Suprapubic skin (tissue), 4 donors: ENCODE measurements at regions not wholly inside any gene's neighbourhood (a gene's known extent, or its start where the extent isn't known, plus 50 kb on each side); places are given as distances from the start of the nearest gene placed in this dataset.
"Not testable (repeated sequence)": the region's sequence is repeated elsewhere in the genome, so short reads cannot be mapped to it uniquely, and the experiment has no call there.

Experiments used
- DNase-seq, 2 donors: peaks; one replicate each; pipeline ENCODE4 v3.0.0-alpha.2; 2019; ENCODE audit warnings: low spot score in 2 of 2
- H3K27ac ChIP-seq: fragments of 200-600 bp; sonication (generic); one replicate; pipeline ENCODE4 v1.5.1; 2019
- H3K27me3 ChIP-seq: fragments of 200-600 bp; sonication (generic); one replicate; pipeline ENCODE4 v1.5.1; 2019
- H3K36me3 ChIP-seq: fragments of 200-600 bp; sonication (generic); one replicate; pipeline ENCODE4 v1.5.1; 2019
- H3K4me1 ChIP-seq: fragments of 200-600 bp; sonication (generic); one replicate; pipeline ENCODE4 v1.5.1; 2019
- H3K4me3 ChIP-seq: fragments of 200-600 bp; sonication (generic); one replicate; pipeline ENCODE4 v1.5.1; 2019; ENCODE audit warnings: mild to moderate bottlenecking
- H3K9me3 ChIP-seq: fragments of 200-600 bp; sonication (generic); one replicate; pipeline ENCODE4 v1.5.1; 2019
- EP300 ChIP-seq: sonication (generic); formaldehyde crosslinking; IDR thresholded peaks from one replicate; pipeline ENCODE4 v1.6.1; 2017; ENCODE audit warnings: antibody characterized with exemption
- POLR2A ChIP-seq, 2 donors: fragments of 450-650 bp; IDR thresholded peaks; one replicate each; pipeline ENCODE4 v1.6.1; 2017; ENCODE audit warnings: antibody characterized with exemption in 2 of 2, mild to moderate bottlenecking in 2 of 2, moderate library complexity in 2 of 2
- POLR2AphosphoS5 ChIP-seq, 3 donors: sonication (generic); formaldehyde crosslinking; IDR thresholded peaks; one replicate each; pipeline ENCODE4 v1.6.1; 2017; ENCODE audit warnings: antibody characterized with exemption in 3 of 3
- WGBS: methylation state at CpG from one replicate; pipeline ENCODE4 v1.1.5; 2018; 5-methylcytosine and 5-hydroxymethylcytosine counted together
- TF ChIP-seq, protein P1 (sequence below), 2 donors: fragments of 200-600 bp in 1 of 2; fragments of 450-650 bp in 1 of 2; sonication (generic) in 1 of 2; IDR thresholded peaks; one replicate each; pipeline ENCODE4 v1.5.1; 2016 to 2019; ENCODE audit warnings: antibody characterized with exemption in 2 of 2, mild to moderate bottlenecking in 1 of 2, moderate library complexity in 1 of 2

DNA sequence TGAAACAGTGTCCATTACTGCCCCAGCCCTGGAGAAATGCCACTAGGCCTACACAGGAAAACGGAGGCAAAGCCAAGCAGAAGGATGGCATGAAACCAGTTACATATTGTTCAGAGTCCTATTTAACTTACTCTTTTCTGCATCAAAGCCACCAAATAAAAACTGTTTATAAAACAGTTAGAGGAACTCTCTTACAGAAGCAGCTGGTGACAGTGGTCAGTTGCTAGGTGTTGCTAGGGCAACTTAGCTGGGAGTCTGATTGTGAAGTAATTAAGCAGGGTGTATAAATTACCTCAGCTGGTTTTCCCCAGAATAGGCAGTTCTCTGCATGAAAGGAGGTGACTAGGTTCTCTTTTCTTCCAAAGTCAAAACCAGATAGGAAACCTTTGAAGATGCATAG lies 115.6 kb upstream of the ZBED5 start:
- Histone ChIP-seq H3K4me1 (peaks cover 5% of the 10 kb centered on the region), H3K27ac (no peak overlapping the region), H3K27me3 (no peaks in the 10 kb centered on the region), H3K36me3 (no peaks in the 10 kb centered on the region), H3K4me3 (no peak overlapping the region), H3K9me3 (no peaks in the 10 kb centered on the region)
- 54% methylated on average over 1 of the region's 1 CpG for WGBS
- no peak for TF ChIP-seq POLR2AphosphoS5 (IDR thresholded peaks at IDR 0.05)
- TF ChIP-seq POLR2A (IDR thresholded peaks at IDR 0.05) = no peak
- TF ChIP-seq, protein P1, sequence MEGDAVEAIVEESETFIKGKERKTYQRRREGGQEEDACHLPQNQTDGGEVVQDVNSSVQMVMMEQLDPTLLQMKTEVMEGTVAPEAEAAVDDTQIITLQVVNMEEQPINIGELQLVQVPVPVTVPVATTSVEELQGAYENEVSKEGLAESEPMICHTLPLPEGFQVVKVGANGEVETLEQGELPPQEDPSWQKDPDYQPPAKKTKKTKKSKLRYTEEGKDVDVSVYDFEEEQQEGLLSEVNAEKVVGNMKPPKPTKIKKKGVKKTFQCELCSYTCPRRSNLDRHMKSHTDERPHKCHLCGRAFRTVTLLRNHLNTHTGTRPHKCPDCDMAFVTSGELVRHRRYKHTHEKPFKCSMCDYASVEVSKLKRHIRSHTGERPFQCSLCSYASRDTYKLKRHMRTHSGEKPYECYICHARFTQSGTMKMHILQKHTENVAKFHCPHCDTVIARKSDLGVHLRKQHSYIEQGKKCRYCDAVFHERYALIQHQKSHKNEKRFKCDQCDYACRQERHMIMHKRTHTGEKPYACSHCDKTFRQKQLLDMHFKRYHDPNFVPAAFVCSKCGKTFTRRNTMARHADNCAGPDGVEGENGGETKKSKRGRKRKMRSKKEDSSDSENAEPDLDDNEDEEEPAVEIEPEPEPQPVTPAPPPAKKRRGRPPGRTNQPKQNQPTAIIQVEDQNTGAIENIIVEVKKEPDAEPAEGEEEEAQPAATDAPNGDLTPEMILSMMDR (IDR thresholded peaks at IDR 0.05) = no peak
- TF ChIP-seq EP300 = no peak
- DNase-seq = no peak

DNA sequence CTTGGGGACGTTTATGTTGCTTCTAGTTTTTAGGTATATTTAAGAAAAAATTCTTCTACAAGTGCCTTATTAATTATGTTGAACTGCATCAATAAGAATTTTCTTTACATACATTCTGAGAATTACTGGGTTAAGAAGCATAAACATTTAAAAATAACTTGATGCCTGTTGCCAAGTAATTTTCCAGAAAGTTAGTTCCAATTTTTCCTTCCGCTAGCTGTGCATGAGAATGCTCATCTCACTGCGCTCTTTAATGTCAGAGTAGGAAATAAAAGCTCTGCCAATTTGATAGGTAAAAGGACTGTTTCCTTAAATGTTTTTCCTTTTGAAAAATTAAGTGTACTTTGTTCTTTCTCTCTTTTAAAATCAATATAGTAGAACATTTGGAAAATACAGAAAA lies 113.1 kb upstream of the ZBED5 start:
- H3K4me3 ChIP-seq = no peak overlapping the region

DNA sequence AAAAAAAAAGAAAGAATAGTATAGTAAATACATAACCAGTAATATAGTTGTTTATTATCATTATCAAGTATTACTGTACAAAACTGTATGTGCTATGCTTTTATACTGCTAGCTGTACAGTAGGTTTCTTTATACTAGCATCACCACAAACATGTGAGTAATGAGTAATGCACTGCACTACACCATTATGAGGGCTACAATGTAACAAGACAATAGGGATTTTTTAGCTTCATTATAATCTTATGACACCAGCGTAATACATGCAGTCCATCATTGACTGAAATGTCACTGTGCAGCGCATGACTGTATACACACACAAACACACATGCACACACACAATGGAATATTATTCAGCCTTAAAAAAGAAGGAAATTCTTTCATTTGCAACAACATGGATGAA lies 111.5 kb upstream of the ZBED5 start:
- DNase-seq = no peak
- H3K27me3 ChIP-seq = no peaks in the 10 kb centered on the region
- H3K36me3 ChIP-seq = no peaks in the 10 kb centered on the region
- peaks cover 5% of the 10 kb centered on the region for H3K4me1 ChIP-seq
- no peak overlapping the region for H3K27ac ChIP-seq
- H3K4me3 ChIP-seq = no peak overlapping the region
- 91% methylated on average over 2 of the region's 2 CpGs for WGBS
- no peaks in the 10 kb centered on the region for H3K9me3 ChIP-seq
- TF ChIP-seq POLR2A (IDR thresholded peaks at IDR 0.05) (no peak), EP300 (no peak), POLR2AphosphoS5 (IDR thresholded peaks at IDR 0.05) (no peak)
- TF ChIP-seq, protein P1 (IDR thresholded peaks at IDR 0.05) = no peak

More for the DNA sequence above, 113.1 kb upstream of the ZBED5 start:
- Histone ChIP-seq H3K36me3 (no peaks in the 10 kb centered on the region), H3K27me3 (no peaks in the 10 kb centered on the region), H3K9me3 (no peaks in the 10 kb centered on the region), H3K4me1 (peaks cover 5% of the 10 kb centered on the region), H3K27ac (no peak overlapping the region)
- no peak for DNase-seq
- TF ChIP-seq, protein P1 (IDR thresholded peaks at IDR 0.05) = no peak
- TF ChIP-seq POLR2A (IDR thresholded peaks at IDR 0.05) (no peak), POLR2AphosphoS5 (IDR thresholded peaks at IDR 0.05) (no peak), EP300 (no peak)
- whole genome bisulfite sequencing = 71% methylated on average over 3 of the region's 3 CpGs

DNA sequence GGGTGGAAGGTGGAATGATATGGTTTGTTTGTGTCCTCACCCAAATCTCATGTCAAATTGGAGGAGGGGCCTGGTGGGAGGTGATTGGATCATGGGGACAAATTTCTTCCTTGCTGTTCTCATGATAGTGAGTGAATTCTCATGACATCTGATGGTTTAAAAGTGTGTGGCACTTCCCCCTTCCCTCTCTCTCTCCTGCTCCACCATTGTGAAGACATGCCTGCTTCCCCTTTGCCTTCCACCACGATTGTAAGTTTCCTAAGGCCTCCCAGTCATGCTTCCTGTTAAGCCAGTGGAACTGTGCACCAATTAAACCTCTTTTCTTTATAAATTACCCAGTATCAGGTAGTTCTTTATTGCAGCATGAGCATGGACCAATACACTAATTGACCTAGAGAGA lies 99.0 kb upstream of the ZBED5 start:
- not testable (repeated sequence) for H3K27me3 ChIP-seq, H3K4me3 ChIP-seq, DNase-seq, H3K9me3 ChIP-seq, H3K27ac ChIP-seq, H3K36me3 ChIP-seq, H3K4me1 ChIP-seq
- 67% methylated on average over 1 of the region's 1 CpG for WGBS

DNA sequence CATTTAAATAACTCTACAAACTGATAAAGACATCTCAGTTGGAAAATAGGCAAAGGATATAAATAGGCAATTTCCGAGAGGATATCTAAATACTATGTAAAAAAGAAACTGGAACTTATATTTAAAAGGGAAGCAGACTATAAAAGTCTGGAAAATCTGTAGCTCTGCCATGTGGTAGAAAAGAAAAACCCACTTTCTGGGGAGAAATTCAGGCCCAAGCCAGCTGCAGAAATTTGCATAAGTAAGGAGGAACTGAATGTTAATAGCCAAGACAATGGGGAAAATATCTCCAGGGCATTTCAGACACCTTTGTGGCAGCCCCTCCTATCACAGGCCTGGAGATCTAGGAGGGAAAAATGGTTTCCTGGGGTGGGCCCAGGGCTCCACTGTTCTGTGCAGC lies 97.8 kb upstream of the ZBED5 start:
- no peak overlapping the region for H3K27ac ChIP-seq
- H3K4me1 ChIP-seq = no peaks in the 10 kb centered on the region
- 79% methylated on average over 1 of the region's 1 CpG for WGBS

DNA sequence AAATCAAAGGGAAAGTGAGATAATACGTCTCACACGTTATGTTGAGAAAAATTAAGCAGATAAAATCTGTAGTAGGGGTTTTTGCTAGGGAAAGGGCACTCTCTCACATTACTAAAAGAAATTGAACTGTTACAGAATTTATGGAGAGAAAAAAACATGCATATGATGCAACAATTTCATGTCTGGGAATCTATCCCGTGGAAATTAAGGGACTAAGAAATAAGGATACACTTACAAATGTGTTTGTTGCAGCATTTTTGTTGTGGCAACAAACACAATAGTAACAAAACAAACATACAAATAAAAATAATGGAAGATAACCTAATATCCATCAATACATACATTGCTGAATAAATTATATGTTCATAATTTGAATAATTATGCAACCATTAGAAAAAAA lies 96.3 kb upstream of the ZBED5 start:
- H3K27me3 ChIP-seq = no peaks in the 10 kb centered on the region
- WGBS = 72% methylated on average over 3 of the region's 3 CpGs
- DNase-seq = no peak
- TF ChIP-seq POLR2A (IDR thresholded peaks at IDR 0.05) (no peak), EP300 (no peak), POLR2AphosphoS5 (IDR thresholded peaks at IDR 0.05) (no peak)
- TF ChIP-seq, protein P1 (IDR thresholded peaks at IDR 0.05) = no peak
- H3K4me3 ChIP-seq = no peak overlapping the region
- no peaks in the 10 kb centered on the region for H3K36me3 ChIP-seq
- no peaks in the 10 kb centered on the region for H3K9me3 ChIP-seq
- H3K27ac ChIP-seq = no peak overlapping the region
- H3K4me1 ChIP-seq = no peaks in the 10 kb centered on the region

More for the DNA sequence above, 97.8 kb upstream of the ZBED5 start:
- Histone ChIP-seq H3K27me3 (no peaks in the 10 kb centered on the region), H3K9me3 (no peaks in the 10 kb centered on the region), H3K36me3 (no peaks in the 10 kb centered on the region), H3K4me3 (no peak overlapping the region)
- TF ChIP-seq POLR2A (IDR thresholded peaks at IDR 0.05) (no peak), POLR2AphosphoS5 (IDR thresholded peaks at IDR 0.05) (no peak), EP300 (no peak)
- TF ChIP-seq, protein P1 (IDR thresholded peaks at IDR 0.05) = no peak
- no peak for DNase-seq
